IPS DF 19.7 (cell line): ENCODE measurements at regions not wholly inside any gene's neighbourhood (a gene's known extent, or its start where the extent isn't known, plus 50 kb on each side); places are given as distances from the start of the nearest gene placed in this dataset.
"Not testable (repeated sequence)": the region's sequence is repeated elsewhere in the genome, so short reads cannot be mapped to it uniquely, and the experiment has no call there.

Experiments
- DNase-seq: peaks from one replicate; pipeline ENCODE4 v3.0.0-alpha.2; 2013; ENCODE audit warnings: low read depth, low spot score

- no peak for DNase-seq
Observed at GRCh38 chr17:70577456-70577855, 408.1 kb downstream of the KCNJ2 start.

- no peak for DNase-seq
Observed at GRCh38 chr17:70581459-70581858, 412.1 kb downstream of the KCNJ2 start.

- DNase-seq, result no peak
Observed at GRCh38 chr17:70582777-70583176, 413.4 kb downstream of the KCNJ2 start.

DNA sequence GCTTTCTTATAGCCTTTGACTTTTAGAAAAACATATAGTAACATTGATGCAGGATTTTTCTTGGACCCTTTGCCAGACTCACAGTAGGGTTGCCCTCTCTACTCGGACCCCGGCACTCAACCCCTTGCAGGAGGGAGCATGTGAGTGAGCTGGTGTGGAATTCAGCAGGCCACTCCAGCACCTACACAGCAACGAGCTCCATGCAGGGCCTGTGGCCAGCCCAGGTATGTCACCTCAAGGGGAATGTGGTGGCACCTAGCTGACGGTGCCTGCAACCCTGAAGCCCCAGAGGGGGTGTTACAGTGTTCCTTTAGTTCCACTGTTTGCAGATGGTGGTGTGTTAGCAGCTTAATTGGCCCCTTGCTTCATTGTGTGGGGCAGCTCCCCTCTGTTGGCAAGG is 414.9 kb downstream of the KCNJ2 start:
- DNase-seq, result no peak

GRCh38 chr17:70588003-70588402 is 418.7 kb downstream of the KCNJ2 start:
- no peak for DNase-seq

- DNase-seq, result no peak
Observed at GRCh38 chr17:70597774-70598173, 428.4 kb downstream of the KCNJ2 start.

DNA sequence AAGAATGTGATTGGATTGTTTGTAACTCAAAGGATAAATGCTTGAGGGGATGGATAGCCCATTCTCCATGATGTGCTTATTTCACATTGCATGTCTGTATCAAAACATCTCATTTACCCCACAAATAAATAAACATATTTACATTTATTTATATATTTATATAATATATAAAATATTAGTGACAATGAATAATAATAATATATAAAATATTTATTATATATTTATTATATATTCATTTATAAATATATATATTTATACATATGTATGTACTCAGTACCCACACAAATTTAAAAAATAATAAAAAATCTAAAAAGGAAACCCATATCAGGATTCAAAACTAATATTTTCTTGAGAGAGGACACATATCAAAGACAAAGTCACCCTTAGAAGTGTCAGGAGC is 429.9 kb downstream of the KCNJ2 start:
- no peak for DNase-seq

GRCh38 chr17:70599945-70600344 is 430.6 kb downstream of the KCNJ2 start:
- not testable (repeated sequence) for DNase-seq

GRCh38 chr17:70603226-70603625 is 433.9 kb downstream of the KCNJ2 start:
- DNase-seq, result no peak

GRCh38 chr17:70604854-70605253 is 435.5 kb downstream of the KCNJ2 start:
- no peak for DNase-seq

DNA sequence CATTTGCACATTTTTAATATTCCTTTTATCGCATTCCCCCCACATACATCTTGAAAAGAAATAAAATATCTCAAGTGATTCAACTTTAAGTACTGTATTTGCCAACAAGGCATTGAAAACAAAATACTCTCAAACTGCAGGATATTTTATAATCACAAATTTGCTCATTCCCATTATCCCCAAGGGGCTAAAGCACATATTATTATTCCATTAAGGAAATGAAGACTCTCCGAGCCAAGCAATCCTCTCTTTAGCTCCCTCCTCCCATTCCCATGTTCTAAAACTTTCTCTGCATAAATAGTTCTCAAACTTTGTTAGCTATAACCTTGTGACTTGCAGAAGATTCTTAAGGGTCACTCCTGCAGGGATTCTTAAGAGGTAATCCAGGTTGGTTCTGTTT is 436.8 kb downstream of the KCNJ2 start:
- DNase-seq, result no peak

DNA sequence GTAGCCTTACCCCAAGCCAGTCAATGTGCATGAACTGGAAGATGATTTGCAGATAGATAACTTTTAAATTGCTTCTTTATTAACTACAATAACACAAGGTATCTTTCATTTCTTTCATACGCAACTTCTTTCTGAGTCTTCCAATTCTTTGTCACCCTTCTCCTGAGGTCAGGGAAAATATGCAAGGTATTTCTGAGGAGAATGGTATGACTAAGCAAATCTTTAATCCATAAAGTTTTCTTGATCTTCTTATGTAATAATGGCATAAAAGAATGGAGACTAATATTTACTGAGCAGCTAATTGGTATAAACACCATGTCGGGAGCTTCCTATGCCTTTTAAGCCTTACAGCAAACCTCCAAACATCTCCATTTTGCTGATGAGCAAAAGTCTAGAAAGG is 438.9 kb downstream of the KCNJ2 start:
- no peak for DNase-seq

GRCh38 chr17:70608957-70609356 is 439.6 kb downstream of the KCNJ2 start:
- DNase-seq, result no peak

DNA sequence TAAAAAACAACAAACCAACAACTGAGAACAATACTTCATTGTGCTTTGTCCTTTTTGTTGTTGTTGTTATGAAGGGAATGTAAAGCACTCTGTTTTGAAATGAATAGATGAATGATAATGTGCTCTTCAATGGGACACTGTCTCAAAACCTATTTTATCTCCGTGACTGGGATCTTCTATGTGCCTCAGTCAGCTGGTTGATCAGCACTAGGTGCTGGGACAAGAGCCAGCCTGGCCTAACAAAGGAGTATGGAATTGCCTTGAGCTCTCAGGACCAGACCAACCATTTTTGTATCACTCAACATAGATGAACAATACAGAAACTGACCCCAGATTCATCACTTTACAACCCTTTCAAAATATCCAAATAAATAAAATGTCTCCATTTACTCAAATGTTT is 440.2 kb downstream of the KCNJ2 start:
- no peak for DNase-seq

GRCh38 chr17:70610161-70610560 is 440.8 kb downstream of the KCNJ2 start:
- DNase-seq, result no peak

DNA sequence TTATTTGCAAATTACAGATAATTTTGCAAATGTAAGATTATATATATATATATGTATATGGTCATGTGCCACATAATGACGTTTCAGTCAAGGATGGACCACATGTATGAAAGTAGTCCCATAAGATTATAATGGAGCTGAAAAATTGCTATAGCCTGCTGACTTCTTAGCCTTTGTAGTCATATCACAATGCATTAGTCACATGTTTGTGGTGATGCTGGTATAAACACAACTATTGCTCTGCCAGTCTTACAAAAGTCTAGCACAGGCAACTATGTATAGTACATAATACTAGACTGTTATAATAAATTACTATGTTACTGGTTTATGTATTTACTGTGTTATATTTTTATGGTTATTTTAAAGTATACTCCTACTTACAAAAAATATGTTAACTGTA is 444.3 kb downstream of the KCNJ2 start:
- no peak for DNase-seq

GRCh38 chr17:70615831-70616230 is 446.5 kb downstream of the KCNJ2 start:
- DNase-seq, result no peak

DNA sequence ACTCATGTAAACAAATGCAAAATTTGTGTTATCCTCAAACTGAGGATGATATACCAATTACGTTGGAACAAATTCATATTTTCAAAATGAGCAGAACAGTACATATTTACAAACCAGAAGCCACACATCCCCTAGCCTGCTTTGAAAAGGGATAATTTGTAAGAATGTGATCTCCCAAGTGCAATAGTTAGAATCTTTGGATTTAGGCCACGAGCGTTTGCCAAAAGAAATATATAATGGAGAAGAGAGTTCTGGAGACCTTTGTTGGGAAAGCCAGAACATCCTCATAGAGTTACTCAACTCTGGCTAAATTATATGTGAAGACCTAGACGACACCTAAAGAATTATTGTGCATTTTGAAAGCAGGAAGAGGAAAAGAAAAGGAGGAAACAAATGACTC is 449.3 kb downstream of the KCNJ2 start:
- no peak for DNase-seq

GRCh38 chr17:70621566-70621965 is 452.2 kb downstream of the KCNJ2 start:
- DNase-seq, result no peak

- no peak for DNase-seq
Observed at GRCh38 chr17:70622368-70623260, 453.3 kb downstream of the KCNJ2 start.

DNA sequence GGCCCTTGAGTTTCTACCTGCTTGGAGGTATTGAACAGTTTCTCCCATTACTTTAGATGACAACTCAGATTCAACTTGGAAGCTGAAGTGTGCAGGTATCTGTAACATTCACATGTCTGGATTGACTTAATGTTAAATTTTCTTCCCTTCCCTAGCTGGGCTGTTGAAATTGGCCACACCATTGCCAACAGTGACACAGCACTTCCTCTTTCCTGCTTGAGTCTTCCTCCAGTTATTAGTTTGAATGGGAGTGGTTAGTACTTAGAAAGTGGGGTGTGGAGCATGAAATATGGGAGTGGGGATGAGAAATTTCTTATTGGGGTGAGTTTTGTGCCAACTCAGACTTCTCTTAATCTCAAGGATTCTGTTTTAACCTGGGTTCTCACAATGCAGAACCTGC is 454.9 kb downstream of the KCNJ2 start:
- no peak for DNase-seq

DNA sequence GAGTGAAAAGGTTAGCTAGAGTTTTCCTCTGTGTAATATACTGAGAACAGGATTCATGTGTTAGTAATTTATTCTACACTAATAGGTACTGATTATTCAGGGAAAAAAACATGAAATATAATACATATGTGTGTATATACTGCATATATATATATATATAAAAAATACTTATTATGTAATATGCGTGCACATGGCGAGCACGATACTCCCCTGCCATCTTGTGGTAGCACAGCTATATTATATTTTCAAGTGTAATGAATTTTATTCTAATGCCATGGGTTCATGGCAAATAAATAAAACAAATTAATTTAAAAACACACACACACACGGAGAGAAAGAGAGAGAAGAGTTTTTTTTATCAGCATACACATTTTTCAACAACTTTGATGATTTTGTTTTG is 460.6 kb downstream of the KCNJ2 start:
- no peak for DNase-seq

- DNase-seq, result peak; percentile 1
Observed at GRCh38 chr17:70636517-70637133, 467.3 kb downstream of the KCNJ2 start.
